ENCODE measurements at regions not wholly inside any gene's neighbourhood (a gene's known extent, or its start where the extent isn't known, plus 50 kb on each side); places are given as distances from the start of the nearest gene placed in this dataset.

- TF ChIP-seq EZH2phosphoT487 (conservative IDR thresholded peaks at IDR 0.05; ENCODE audit: low read length) (no peak), CTCF (IDR thresholded peaks at IDR 0.05; ENCODE audit: insufficient read depth, low read length, poor library complexity, severe bottlenecking) (no peak)
- no peaks in the 10 kb centered on the region for H3K36me3 ChIP-seq (ENCODE audit: low read length)
- H3F3A ChIP-seq (ENCODE audit: insufficient read depth) = no peaks in the 10 kb centered on the region
- H3K27me3 ChIP-seq (ENCODE audit: low read length) = no peaks in the 10 kb centered on the region
- H3K9ac ChIP-seq (ENCODE audit: low read length) = no peak overlapping the region
- H2AFZ ChIP-seq (ENCODE audit: low read depth, low read length, severe bottlenecking) = no peak overlapping the region
- no peaks in the 10 kb centered on the region for H4K20me1 ChIP-seq (ENCODE audit: low read depth, low read length)
- H3K9me3 ChIP-seq (ENCODE audit: insufficient read depth, low read length) = no peaks in the 10 kb centered on the region
- no peak overlapping the region for H3K27ac ChIP-seq (ENCODE audit: low read depth, low read length)
- H3K79me2 ChIP-seq (ENCODE audit: insufficient read depth, low read length) = no peaks in the 10 kb centered on the region
- H3K4me3 ChIP-seq (ENCODE audit: insufficient read depth, low read length, poor library complexity, severe bottlenecking) = no peak overlapping the region
- no peaks in the 10 kb centered on the region for H3K9me2 ChIP-seq (replicated peaks; ENCODE audit: insufficient read depth, low read length)
- H3K4me2 ChIP-seq (ENCODE audit: low read depth, low read length, poor library complexity, severe bottlenecking) = no peak overlapping the region
Measured at GRCh38 chr7:51446785-51447184, 130.2 kb upstream of the COBL start.

- no peak overlapping the region for H3K4me3 ChIP-seq (ENCODE audit: insufficient read depth, low read length, poor library complexity, severe bottlenecking)
- no peaks in the 10 kb centered on the region for H3K9me3 ChIP-seq (ENCODE audit: insufficient read depth, low read length)
- no peaks in the 10 kb centered on the region for H3K9me2 ChIP-seq (replicated peaks; ENCODE audit: insufficient read depth, low read length)
- no peak overlapping the region for H2AFZ ChIP-seq (ENCODE audit: low read depth, low read length, severe bottlenecking)
- no peaks in the 10 kb centered on the region for H3F3A ChIP-seq (ENCODE audit: insufficient read depth)
- H3K79me2 ChIP-seq (ENCODE audit: insufficient read depth, low read length) = no peaks in the 10 kb centered on the region
- TF ChIP-seq EZH2phosphoT487 (conservative IDR thresholded peaks at IDR 0.05; ENCODE audit: low read length) (no peak), CTCF (IDR thresholded peaks at IDR 0.05; ENCODE audit: insufficient read depth, low read length, poor library complexity, severe bottlenecking) (no peak)
- no peaks in the 10 kb centered on the region for H3K27me3 ChIP-seq (ENCODE audit: low read length)
- no peak overlapping the region for H3K27ac ChIP-seq (ENCODE audit: low read depth, low read length)
- no peaks in the 10 kb centered on the region for H4K20me1 ChIP-seq (ENCODE audit: low read depth, low read length)
- no peak overlapping the region for H3K4me2 ChIP-seq (ENCODE audit: low read depth, low read length, poor library complexity, severe bottlenecking)
- no peak overlapping the region for H3K9ac ChIP-seq (ENCODE audit: low read length)
- no peaks in the 10 kb centered on the region for H3K36me3 ChIP-seq (ENCODE audit: low read length)
Measured at GRCh38 chr7:51446356-51446755, 129.7 kb upstream of the COBL start.

GRCh38 chr7:51444936-51445335 lies 128.3 kb upstream of the COBL start:
- Histone ChIP-seq H3F3A (ENCODE audit: insufficient read depth) (no peaks in the 10 kb centered on the region), H3K9me2 (replicated peaks; ENCODE audit: insufficient read depth, low read length) (no peaks in the 10 kb centered on the region), H3K9ac (ENCODE audit: low read length) (no peak overlapping the region), H2AFZ (ENCODE audit: low read depth, low read length, severe bottlenecking) (no peak overlapping the region), H3K27ac (ENCODE audit: low read depth, low read length) (no peak overlapping the region), H3K4me3 (ENCODE audit: insufficient read depth, low read length, poor library complexity, severe bottlenecking) (no peak overlapping the region), H3K36me3 (ENCODE audit: low read length) (no peaks in the 10 kb centered on the region), H3K79me2 (ENCODE audit: insufficient read depth, low read length) (no peaks in the 10 kb centered on the region), H3K4me2 (ENCODE audit: low read depth, low read length, poor library complexity, severe bottlenecking) (no peak overlapping the region), H4K20me1 (ENCODE audit: low read depth, low read length) (no peaks in the 10 kb centered on the region), H3K9me3 (ENCODE audit: insufficient read depth, low read length) (no peaks in the 10 kb centered on the region), H3K27me3 (ENCODE audit: low read length) (no peaks in the 10 kb centered on the region)
- TF ChIP-seq EZH2phosphoT487 (conservative IDR thresholded peaks at IDR 0.05; ENCODE audit: low read length) (no peak), CTCF (IDR thresholded peaks at IDR 0.05; ENCODE audit: insufficient read depth, low read length, poor library complexity, severe bottlenecking) (no peak)
